Testis (tissue), 2 donors: ENCODE measurements at regions not wholly inside any gene's neighbourhood (a gene's known extent, or its start where the extent isn't known, plus 50 kb on each side); places are given as distances from the start of the nearest gene placed in this dataset.

ENCODE experiments used
- DNase-seq: peaks from one replicate; pipeline ENCODE4 v3.0.0-alpha.2; 2019
- H3K27ac ChIP-seq, 2 donors: fragments of 200-600 bp; sonication (generic); one replicate each; pipeline ENCODE4 v1.5.1; 2019
- H3K27me3 ChIP-seq: fragments of 200-600 bp; sonication (generic); one replicate; pipeline ENCODE4 v1.5.1; 2019
- H3K36me3 ChIP-seq: fragments of 200-600 bp; sonication (generic); one replicate; pipeline ENCODE4 v1.5.1; 2017; ENCODE audit warnings: low read depth; ENCODE audit errors: missing control alignments
- H3K4me1 ChIP-seq: fragments of 200-600 bp; sonication (generic); one replicate; pipeline ENCODE4 v1.5.1; 2019
- H3K4me3 ChIP-seq, 2 donors: fragments of 200-600 bp; sonication (generic); one replicate each; pipeline ENCODE4 v1.5.1; 2017 to 2019
- H3K9me3 ChIP-seq: fragments of 200-600 bp; sonication (generic); one replicate; pipeline ENCODE4 v1.5.1; 2017
- CTCF ChIP-seq, 3 experiments: fragments of 450-650 bp in 2 of 3; fragments of 200-600 bp in 1 of 3; sonication (generic) in 1 of 3; IDR thresholded peaks; one replicate each; pipeline ENCODE4 v1.5.1; 2016 to 2019; ENCODE audit warnings: antibody characterized with exemption in 3 of 3, mild to moderate bottlenecking in 2 of 3, moderate library complexity in 1 of 3
- POLR2A ChIP-seq: fragments of 450-650 bp; IDR thresholded peaks from one replicate; pipeline ENCODE4 v1.6.1; 2017; ENCODE audit warnings: antibody characterized with exemption, mild to moderate bottlenecking, moderate library complexity
- WGBS, 2 donors: methylation state at CpG; one replicate each; pipeline ENCODE4 v1.1.5; 2018; 5-methylcytosine and 5-hydroxymethylcytosine counted together
- intact Hi-C: fragments of 100-400 bp; cut with DNase I; formaldehyde crosslinking; loops from one replicate; pipeline ENCODE4 v1.15.1; 2023; ENCODE audit warnings: low total_unique reads

DNA sequence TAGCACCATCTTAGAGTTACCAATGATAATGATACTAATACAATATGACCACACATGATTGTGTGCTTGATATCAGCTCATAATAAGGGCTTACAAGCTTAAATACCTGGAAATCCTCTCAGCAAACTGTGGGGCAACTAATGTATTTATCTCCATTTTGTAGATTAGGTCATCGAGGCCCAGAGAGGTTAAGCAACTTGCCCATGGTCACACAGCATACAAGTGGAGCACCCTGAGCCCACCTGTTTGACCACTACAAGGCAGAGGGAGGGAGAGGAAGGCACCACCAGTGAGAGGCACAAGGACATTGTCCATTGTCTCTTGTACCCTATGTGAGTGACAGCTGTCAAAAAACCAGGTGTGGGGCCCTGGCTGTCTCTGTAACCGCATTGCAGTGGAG lies 123.7 kb downstream of the MIAT start:
- Histone ChIP-seq H3K36me3 (no peaks in the 10 kb centered on the region), H3K27me3 (no peaks in the 10 kb centered on the region), H3K9me3 (no peaks in the 10 kb centered on the region), H3K4me3 (no peak overlapping the region), H3K27ac (no peak overlapping the region), H3K4me1 (no peaks in the 10 kb centered on the region)
- TF ChIP-seq POLR2A (no peak), CTCF (IDR thresholded peaks at IDR 0.05) (no peak)
- intact Hi-C loops: no loop called here
- WGBS, 2 donors: 86 to 100% methylated on average over 2 of the region's 2 CpGs
- no peak for DNase-seq

DNA sequence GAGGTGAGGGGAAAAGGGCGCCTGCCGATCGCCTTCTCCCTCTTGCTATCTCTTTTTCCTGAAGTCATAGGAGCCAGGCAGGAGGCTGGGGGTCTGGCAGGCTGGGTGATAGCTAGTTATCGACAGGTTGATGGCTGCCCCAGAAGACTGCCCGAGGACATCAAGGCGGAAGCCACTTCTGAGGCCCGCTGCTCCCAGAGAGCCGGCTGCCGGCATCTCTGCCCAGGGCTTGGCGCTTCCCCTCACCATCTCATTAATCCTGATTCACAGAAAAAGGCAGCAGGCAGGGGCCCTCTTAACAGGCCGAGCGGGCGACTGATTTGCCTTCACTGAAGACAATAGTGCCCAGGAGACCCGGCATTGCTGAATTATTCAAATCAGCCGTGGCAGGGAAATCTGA lies 124.2 kb downstream of the MIAT start:
- TF ChIP-seq CTCF (IDR thresholded peaks at IDR 0.05) (no peak), POLR2A (no peak)
- WGBS, 2 donors: 90 to 95% methylated on average over 15 of the region's 15 CpGs
- H3K4me3 ChIP-seq: no peak overlapping the region
- H3K27ac ChIP-seq: no peak overlapping the region
- H3K9me3 ChIP-seq: no peaks in the 10 kb centered on the region
- DNase-seq: no peak
- intact Hi-C loops: no loop called here
- H3K36me3 ChIP-seq: no peaks in the 10 kb centered on the region
- no peaks in the 10 kb centered on the region for H3K27me3 ChIP-seq
- H3K4me1 ChIP-seq: no peaks in the 10 kb centered on the region

DNA sequence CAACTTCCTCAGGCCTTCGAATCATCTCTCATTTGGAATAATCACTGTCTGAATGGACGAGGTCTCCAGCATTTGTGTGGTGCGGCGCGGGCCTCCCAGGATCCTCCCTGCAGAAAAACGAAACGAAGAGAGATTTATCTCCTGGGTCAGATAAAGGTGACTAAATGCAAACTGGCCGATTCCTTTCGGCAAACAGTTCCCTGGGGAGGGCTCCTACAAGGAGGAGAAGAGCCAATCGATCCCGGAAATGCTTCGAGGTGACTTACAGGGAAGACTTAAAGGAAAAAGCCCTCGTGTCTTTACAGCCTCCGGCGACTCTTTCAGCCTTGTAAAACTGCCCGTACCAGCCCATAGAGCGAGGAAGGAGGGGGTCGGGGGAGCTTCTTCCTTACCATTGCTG lies 126.5 kb downstream of the MIAT start:
- Histone ChIP-seq H3K4me1 (no peaks in the 10 kb centered on the region), H3K27ac (no peak overlapping the region), H3K9me3 (no peaks in the 10 kb centered on the region), H3K4me3 (no peak overlapping the region), H3K27me3 (no peaks in the 10 kb centered on the region), H3K36me3 (no peaks in the 10 kb centered on the region)
- intact Hi-C loops: no loop called here
- DNase-seq: no peak
- 28 to 36% methylated on average over 18 of the region's 18 CpGs for WGBS, 2 donors
- TF ChIP-seq CTCF (IDR thresholded peaks at IDR 0.05) (no peak), POLR2A (no peak)

- Histone ChIP-seq H3K9me3 (no peaks in the 10 kb centered on the region), H3K4me3 (no peak overlapping the region), H3K27ac (no peak overlapping the region), H3K36me3 (no peaks in the 10 kb centered on the region), H3K4me1 (no peaks in the 10 kb centered on the region), H3K27me3 (no peaks in the 10 kb centered on the region)
- WGBS, 2 donors: 87 to 91% methylated on average over 6 of the region's 6 CpGs
- intact Hi-C loops: no loop called here
- DNase-seq: no peak
- no peak for TF ChIP-seq CTCF (IDR thresholded peaks at IDR 0.05)
Measured at GRCh38 chr22:26784772-26785171, 127.4 kb downstream of the MIAT start.

- 86% methylated on average over 5 of the region's 5 CpGs for WGBS, 2 donors
- no peak for DNase-seq
- H3K27ac ChIP-seq: no peak overlapping the region
- no peaks in the 10 kb centered on the region for H3K4me1 ChIP-seq
- H3K27me3 ChIP-seq: no peaks in the 10 kb centered on the region
- no peaks in the 10 kb centered on the region for H3K36me3 ChIP-seq
- TF ChIP-seq POLR2A (no peak), CTCF (IDR thresholded peaks at IDR 0.05) (no peak)
- H3K9me3 ChIP-seq: no peaks in the 10 kb centered on the region
- intact Hi-C loops: no loop called here
- H3K4me3 ChIP-seq: no peak overlapping the region
Measured at GRCh38 chr22:26785932-26786331, 128.5 kb downstream of the MIAT start.
